AG09309 (cell line): ENCODE measurements at regions not wholly inside any gene's neighbourhood (a gene's known extent, or its start where the extent isn't known, plus 50 kb on each side); places are given as distances from the start of the nearest gene placed in this dataset.

Experiments used
- DNase-seq: peaks from one replicate; pipeline ENCODE4 v3.0.0-alpha.2; 2010; ENCODE audit warnings: low read depth
- H3K4me3 ChIP-seq: 2 replicates; pipeline ENCODE4 v1.5.1; 2011; ENCODE audit warnings: mild to moderate bottlenecking, low read depth, low read length, moderate library complexity; ENCODE audit not compliant: control insufficient read depth
- CTCF ChIP-seq: IDR thresholded peaks from 2 replicates; pipeline ENCODE4 v1.5.1; 2011; ENCODE audit warnings: mild to moderate bottlenecking, low read depth, low read length, inconsistent platforms; ENCODE audit not compliant: insufficient read depth, control insufficient read depth; ENCODE audit errors: missing control alignments

GRCh38 chr16:54687043-54687899, 243.4 kb upstream of the IRX5 start:
- no peak for DNase-seq
- TF ChIP-seq CTCF = no peak
- no peak overlapping the region for H3K4me3 ChIP-seq

GRCh38 chr16:54685682-54686081, 245.0 kb upstream of the IRX5 start:
- no peak for DNase-seq
- no peak overlapping the region for H3K4me3 ChIP-seq
- no peak for TF ChIP-seq CTCF

- no peak overlapping the region for H3K4me3 ChIP-seq
- DNase-seq = no peak
- no peak for TF ChIP-seq CTCF
These were observed 251.1 kb upstream of the IRX5 start for GRCh38 chr16:54679531-54679930.

- DNase-seq = no peak
- no peak for TF ChIP-seq CTCF
- H3K4me3 ChIP-seq = no peak overlapping the region
These were observed 253.2 kb upstream of the IRX5 start for GRCh38 chr16:54677308-54677950.

GRCh38 chr16:54673313-54673712, 257.4 kb upstream of the IRX5 start:
- H3K4me3 ChIP-seq = no peak overlapping the region
- TF ChIP-seq CTCF = no peak
- DNase-seq = no peak

- no peak overlapping the region for H3K4me3 ChIP-seq
- DNase-seq = no peak
- no peak for TF ChIP-seq CTCF
These were observed 258.2 kb upstream of the IRX5 start for GRCh38 chr16:54672500-54672899.
